HG02943 (cell line): ENCODE measurements at regions not wholly inside any gene's neighbourhood (a gene's known extent, or its start where the extent isn't known, plus 50 kb on each side); places are given as distances from the start of the nearest gene placed in this dataset.
"Not testable (repeated sequence)": the region's sequence is repeated elsewhere in the genome, so short reads cannot be mapped to it uniquely, and the experiment has no call there.

Experiments used
- ATAC-seq: cut with Tn5 transposase; IDR thresholded peaks from one replicate; pipeline ENCODE4 v1.9.1; 2021; ENCODE audit warnings: mild to moderate bottlenecking, low read depth, moderate library complexity; ENCODE audit not compliant: unreplicated experiment

DNA sequence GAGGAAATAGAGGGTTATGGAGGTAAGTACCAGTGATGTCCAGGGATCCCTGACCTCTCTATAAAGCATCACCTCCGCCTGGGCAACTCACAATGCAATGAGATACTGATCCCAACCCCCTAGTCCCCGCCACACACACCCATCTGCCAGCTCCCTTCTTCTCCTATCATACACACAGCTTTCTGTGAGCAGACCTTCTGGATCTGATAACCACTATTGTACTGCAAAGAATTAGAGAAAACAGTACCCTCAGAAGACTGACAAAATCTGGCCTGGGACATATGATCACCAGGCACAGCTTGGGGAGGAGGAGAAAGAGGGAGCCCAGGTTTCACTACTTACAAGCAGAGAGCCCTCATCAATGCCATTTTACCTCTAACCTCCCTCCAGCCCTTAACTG lies 249.0 kb downstream of the SEC61B start:
- ATAC-seq, result no peak

DNA sequence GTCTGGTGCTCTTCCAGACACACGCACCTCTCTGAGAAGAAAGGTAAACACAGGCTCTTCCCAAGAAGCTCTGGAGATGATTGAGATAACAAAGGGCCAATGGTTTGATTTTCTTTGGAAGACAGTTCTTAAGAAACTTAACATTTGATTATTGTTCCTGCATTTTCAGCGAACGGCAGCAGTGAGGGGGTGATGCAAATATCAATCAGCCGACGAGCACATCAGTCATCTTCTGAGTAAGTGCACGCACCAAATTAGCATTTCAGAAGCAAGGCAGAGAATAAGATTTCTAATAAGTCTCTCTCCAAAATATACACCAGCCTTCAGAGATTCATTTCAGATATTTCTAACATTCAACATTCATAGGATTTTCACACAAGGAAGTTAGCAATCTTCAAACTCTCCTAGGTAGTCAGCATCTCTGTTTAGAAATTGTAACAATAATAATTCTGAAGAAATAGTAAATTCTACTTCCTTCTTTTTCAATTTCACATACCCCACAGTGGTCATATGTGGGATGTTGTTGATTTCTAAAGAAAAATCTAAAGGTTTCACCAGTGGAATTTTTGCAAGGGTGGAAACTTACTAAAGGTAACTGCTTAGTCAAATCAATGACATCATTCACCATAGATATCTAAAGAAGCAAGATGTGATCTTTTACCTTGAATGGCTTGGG lies 250.3 kb downstream of the SEC61B start:
- ATAC-seq, result no peak

- ATAC-seq, result no peak
Observed at GRCh38 chr9:99472916-99473245, 250.8 kb downstream of the SEC61B start.

DNA sequence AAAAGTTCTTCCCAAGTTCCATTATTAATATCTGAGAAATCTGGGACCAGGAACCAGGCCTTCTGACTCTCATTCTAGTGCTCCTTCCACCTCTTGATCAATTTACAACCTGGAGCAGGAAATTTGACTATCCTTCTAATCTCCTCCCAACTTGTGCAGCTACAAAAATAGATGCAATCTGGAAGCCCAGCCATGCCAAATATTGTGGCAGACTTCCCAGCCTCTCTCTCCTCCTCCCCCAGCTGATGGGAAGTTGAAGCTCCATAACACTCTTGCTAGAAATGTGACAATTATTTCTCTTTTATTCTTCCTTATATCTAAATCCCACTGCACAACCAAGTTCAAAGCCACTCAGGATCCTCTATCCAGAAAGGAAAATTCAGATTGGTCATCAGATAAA lies 252.1 kb downstream of the SEC61B start:
- ATAC-seq, result no peak

- ATAC-seq, result no peak
Observed at GRCh38 chr9:99475401-99476065, 253.5 kb downstream of the SEC61B start.

GRCh38 chr9:99478469-99479027 lies 256.5 kb downstream of the SEC61B start:
- ATAC-seq, result no peak

GRCh38 chr9:99479929-99480328 lies 257.8 kb downstream of the SEC61B start:
- no peak for ATAC-seq

DNA sequence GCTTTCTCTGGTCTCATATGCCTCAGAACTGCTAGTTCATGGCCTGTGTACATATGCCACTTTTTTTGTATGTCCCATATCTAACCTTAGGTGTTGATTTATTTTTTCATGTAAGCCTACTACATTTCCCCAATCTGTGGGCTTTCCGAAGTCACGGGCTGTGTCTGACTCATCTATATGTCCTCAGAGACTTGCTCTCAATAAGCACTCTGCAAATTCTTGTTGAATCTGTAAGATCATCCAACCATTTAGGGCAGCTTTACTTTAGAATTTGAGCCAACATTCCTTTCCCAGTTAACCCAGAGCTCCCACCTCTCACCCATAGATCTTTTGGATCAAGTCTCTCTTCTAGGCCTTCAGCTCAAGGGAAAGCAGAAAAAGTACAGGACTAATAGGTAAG lies 263.4 kb downstream of the SEC61B start:
- no peak for ATAC-seq

GRCh38 chr9:99486684-99487083 lies 264.6 kb downstream of the SEC61B start:
- no peak for ATAC-seq

- no peak for ATAC-seq
Observed at GRCh38 chr9:99488131-99489059, 266.3 kb downstream of the SEC61B start.

DNA sequence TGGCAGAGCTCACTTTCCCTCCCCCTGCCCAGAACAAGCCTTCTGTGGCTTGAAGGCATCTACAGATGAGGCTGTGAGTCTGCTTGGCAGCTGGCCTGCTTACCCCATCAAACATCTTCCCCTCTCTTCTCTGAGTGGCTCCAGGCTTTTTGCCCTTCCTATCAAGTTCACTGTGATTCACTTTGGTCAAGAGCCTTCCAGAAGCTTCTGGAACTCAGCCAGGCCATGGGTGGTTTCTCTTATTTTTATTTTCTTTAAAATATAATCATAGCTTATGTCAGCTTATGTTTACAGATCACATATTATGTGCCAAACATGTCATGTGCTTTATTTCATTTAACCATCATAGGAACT lies 267.0 kb downstream of the SEC61B start:
- ATAC-seq, result no peak

- no peak for ATAC-seq
Observed at GRCh38 chr9:99490729-99491128, 268.6 kb downstream of the SEC61B start.

DNA sequence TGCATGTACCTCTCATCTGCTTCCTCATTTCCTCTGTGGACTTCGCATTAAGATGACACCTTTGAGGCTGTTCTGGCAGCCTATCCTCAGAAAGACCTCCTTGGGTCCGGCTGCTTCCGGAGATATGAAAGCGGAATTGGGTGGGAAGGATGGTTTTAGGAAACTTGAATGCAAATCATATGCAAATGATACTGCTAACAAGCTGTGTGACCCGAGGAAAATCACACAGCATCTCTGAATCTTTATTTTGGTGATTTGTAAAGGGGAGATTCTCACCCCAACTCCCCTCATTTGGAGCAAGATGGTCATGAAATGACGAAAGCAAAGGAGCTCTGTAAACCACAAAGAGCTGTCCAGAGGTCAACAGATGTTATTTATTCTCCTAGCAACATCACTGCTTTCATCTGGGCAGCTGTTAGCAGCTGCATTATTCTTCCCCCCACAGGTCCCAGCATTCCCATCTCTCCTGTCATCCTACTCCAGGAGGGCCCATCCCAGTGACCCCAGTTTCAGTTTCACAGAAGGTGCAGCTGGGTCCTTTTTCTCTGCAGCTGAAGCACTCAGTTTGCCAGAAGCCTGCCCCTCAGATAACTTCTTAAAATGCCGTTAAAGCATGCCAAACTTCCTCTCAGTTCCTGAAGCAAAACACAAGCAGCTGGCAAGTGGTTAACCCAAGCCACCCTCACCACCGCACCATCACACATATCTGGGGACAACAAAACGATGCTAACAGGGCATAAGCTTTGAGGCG lies 269.5 kb downstream of the SEC61B start:
- ATAC-seq, result peak; percentile 70

- no peak for ATAC-seq
Observed at GRCh38 chr9:99497641-99498040, 275.6 kb downstream of the SEC61B start.

DNA sequence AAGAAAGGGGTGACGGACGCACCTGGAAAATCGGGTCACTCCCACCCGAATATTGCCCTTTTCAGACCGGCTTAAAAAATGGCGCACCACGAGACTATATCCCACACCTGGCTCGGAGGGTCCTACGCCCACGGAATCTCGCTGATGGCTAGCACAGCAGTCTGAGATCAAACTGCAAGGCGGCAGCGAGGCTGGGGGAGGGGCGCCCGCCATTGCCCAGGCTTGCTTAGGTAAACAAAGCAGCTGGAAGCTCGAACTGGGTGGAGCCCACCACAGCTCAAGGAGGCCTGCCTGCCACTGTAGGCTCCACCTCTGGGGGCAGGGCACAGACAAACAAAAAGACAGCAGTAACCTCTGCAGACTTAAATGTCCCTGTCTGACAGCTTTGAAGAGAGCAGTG lies 276.9 kb downstream of the SEC61B start:
- ATAC-seq, result not testable (repeated sequence)

DNA sequence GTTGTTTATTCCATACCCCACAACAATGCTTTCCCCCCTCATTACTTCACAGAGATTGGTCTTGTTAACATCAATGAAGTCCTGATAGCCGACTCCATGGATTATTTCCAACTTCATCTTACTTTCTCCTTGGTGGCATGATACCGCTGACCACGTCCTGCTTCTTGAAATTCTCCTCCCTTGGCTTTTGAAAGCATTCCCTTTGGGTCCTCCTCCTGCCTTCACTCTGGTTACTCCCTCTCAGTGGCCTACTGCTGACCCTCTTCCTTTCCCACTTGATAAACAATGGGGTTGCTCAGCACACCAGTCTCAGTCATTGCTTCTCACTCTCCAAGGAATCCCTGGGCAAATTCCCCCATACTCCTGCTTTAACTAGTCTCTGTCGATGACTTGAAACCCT lies 283.9 kb downstream of the SEC61B start:
- ATAC-seq, result no peak

- no peak for ATAC-seq
Observed at GRCh38 chr9:99506747-99507348, 284.8 kb downstream of the SEC61B start.

DNA sequence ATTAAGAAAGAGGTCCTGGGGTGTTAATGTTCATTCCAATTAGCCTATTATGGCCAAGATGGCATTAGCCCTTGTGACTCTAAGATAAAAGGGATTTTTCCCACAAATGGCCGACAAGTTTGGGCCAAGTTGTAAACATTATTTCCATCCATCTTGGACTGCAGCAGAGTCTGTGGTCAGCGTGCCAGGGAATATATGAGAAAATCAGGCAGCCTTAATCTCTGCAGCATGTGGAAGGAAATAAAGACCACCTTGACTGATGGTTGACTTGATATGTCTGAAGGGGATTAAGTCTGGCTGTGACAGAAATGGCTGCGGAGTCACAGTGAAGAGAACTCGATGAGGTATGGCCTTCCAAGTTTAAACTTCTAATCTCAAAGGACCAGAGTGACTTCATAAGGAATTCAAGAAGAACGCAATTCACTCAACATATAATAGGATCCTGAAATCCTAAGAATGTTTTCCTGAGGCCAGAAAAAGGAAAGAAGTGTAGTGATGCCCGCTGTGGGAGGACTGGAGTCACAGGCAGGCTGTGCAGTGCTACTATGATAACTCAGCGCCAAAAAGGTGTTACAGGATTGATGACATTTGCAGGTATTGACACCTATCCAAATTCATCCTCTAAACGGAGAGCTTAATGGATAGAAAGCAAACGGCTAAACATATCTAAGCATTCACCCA lies 287.1 kb downstream of the SEC61B start:
- no peak for ATAC-seq

- no peak for ATAC-seq
Observed at GRCh38 chr9:99509900-99510535, 287.9 kb downstream of the SEC61B start.
